HepG2 (cell line): ENCODE measurements at regions not wholly inside any gene's neighbourhood (a gene's known extent, or its start where the extent isn't known, plus 50 kb on each side); places are given as distances from the start of the nearest gene placed in this dataset.

ENCODE experiments used
- ATAC-seq: fragments of 200-7000 bp; cut with Tn5 transposase; 3 replicates; pipeline ENCODE4 v1.9.1; 2020; ENCODE audit warnings: mild to moderate bottlenecking, moderate library complexity
- BruUV-seq: library from RNA; stranded (reverse); fragments of 400-500 nt; replicated peaks from 2 replicates; lab custom pipeline; 2021; lab: Mats Ljungman, UMichigan
- CTCF ChIA-PET: fragments of 300-600 bp; formaldehyde crosslinking; extraction: SDS; loops from one replicate; lab custom pipeline; 2021; ENCODE audit warnings: low total read pairs, inconsistent platforms, low intra/inter-chr PET ratio; lab: Yijun Ruan, JAX
- POLR2A ChIA-PET: fragments of 350-600 bp; sonication (Branson Sonifier 250); formaldehyde crosslinking; loops from one replicate; lab custom pipeline; 2020; ENCODE audit warnings: antibody characterized with exemption, inconsistent platforms; lab: Yijun Ruan, JAX
- DNase-seq: peaks from one replicate; pipeline ENCODE4 v3.0.0-alpha.2; 2015; ENCODE audit warnings: low spot score
- FAIRE-seq: peaks from 3 replicates; lab custom pipeline; 2011; peaks lifted over from hg19 to GRCh38; lab: Jason Lieb, UNC
- H2AFZ ChIP-seq: one replicate; pipeline ENCODE4 v1.6.1; 2011; ENCODE audit warnings: low read length, inconsistent platforms
- H3K27ac ChIP-seq: fragments of 300-600 bp; 3 replicates; pipeline ENCODE4 v1.8.0; 2011; ENCODE audit warnings: mixed run types, mild to moderate bottlenecking, mixed read lengths, low read length, inconsistent platforms; ENCODE audit not compliant: insufficient read depth; ENCODE audit errors: extremely low read length
- H3K27me3 ChIP-seq, 2 experiments: fragments of 200-600 bp in 1 of 2; 2 replicates in 1 of 2; 3 replicates in 1 of 2; pipeline versions ENCODE4 v1.6.0 to v1.8.0; 2011; ENCODE audit warnings: low read length in 2 of 2, mild to moderate bottlenecking in 2 of 2, moderate library complexity in 2 of 2, inconsistent platforms in 1 of 2; ENCODE audit not compliant: insufficient read depth in 2 of 2, control insufficient read depth in 1 of 2
- H3K36me3 ChIP-seq, 2 experiments: fragments of 200-600 bp in 1 of 2; replicated peaks in 1 of 2; 2 replicates in 1 of 2; 3 replicates in 1 of 2; pipeline versions ENCODE4 v1.5.1 to v1.8.0; 2011; ENCODE audit warnings: low read length in 2 of 2, inconsistent platforms in 1 of 2; ENCODE audit not compliant: insufficient read depth in 2 of 2, control insufficient read depth in 1 of 2
- H3K4me1 ChIP-seq: 2 replicates; pipeline ENCODE4 v1.5.1; 2012; ENCODE audit warnings: low read length, inconsistent platforms; ENCODE audit not compliant: insufficient read depth
- H3K4me2 ChIP-seq: 2 replicates; pipeline ENCODE4 v1.6.0; 2011; ENCODE audit warnings: low read depth, low read length, inconsistent platforms
- H3K4me3 ChIP-seq, 3 experiments: fragments of 200-600 bp in 1 of 3; sonication (generic), shearing (Covaris generic) in 1 of 3; replicated peaks in 1 of 3; 2 replicates each; pipeline ENCODE4 v1.5.1; 2011 to 2016; ENCODE audit warnings: low read length in 3 of 3, inconsistent platforms in 2 of 3, low read depth in 2 of 3, mild to moderate bottlenecking in 2 of 3, control low read depth in 1 of 3, mixed read lengths in 1 of 3; ENCODE audit not compliant: insufficient read depth in 1 of 3
- H3K79me2 ChIP-seq: one replicate; pipeline ENCODE4 v1.6.1; 2011; ENCODE audit warnings: low read length, inconsistent platforms; ENCODE audit not compliant: insufficient read depth
- H3K9ac ChIP-seq: 2 replicates; pipeline ENCODE4 v1.6.0; 2011; ENCODE audit warnings: mild to moderate bottlenecking, low read depth, low read length, inconsistent platforms; ENCODE audit not compliant: insufficient read depth
- H3K9me3 ChIP-seq: 2 replicates; pipeline ENCODE4 v1.5.1; 2012; ENCODE audit warnings: mild to moderate bottlenecking, low read length
- H4K20me1 ChIP-seq: 2 replicates; pipeline ENCODE4 v1.6.0; 2011; ENCODE audit warnings: inconsistent platforms, mild to moderate bottlenecking, low read length, moderate library complexity; ENCODE audit not compliant: insufficient read depth
- ATAD3A ChIP-seq: sonication (generic); formaldehyde crosslinking; IDR thresholded peaks from 2 replicates; pipeline ENCODE4 v1.4.0; 2020; ENCODE audit warnings: missing genetic modification reagents
- ATF2 ChIP-seq: sonication (generic); formaldehyde crosslinking; IDR thresholded peaks from 2 replicates; pipeline ENCODE4 v1.4.0; 2020; ENCODE audit warnings: missing genetic modification reagents
- CTCF ChIP-seq: sonication (generic); formaldehyde crosslinking; IDR thresholded peaks from 2 replicates; pipeline ENCODE4 v1.5.0; 2020; ENCODE audit warnings: mild to moderate bottlenecking, missing genetic modification reagents, moderate library complexity
- FOSL2 ChIP-seq: sonication (generic); formaldehyde crosslinking; IDR thresholded peaks from 2 replicates; pipeline ENCODE4 v1.4.0; 2020; ENCODE audit warnings: missing genetic modification reagents
- FOXP1 ChIP-seq, 2 experiments: fragments of 450-650 bp in 1 of 2; IDR thresholded peaks; 2 replicates each; pipeline ENCODE4 v1.6.1; 2017 to 2018; ENCODE audit warnings: antibody characterized with exemption in 1 of 2
- MIER3 ChIP-seq: IDR thresholded peaks from 2 replicates; pipeline ENCODE4 v1.6.1; 2016; ENCODE audit warnings: missing compliant biosample characterization, borderline replicate concordance
- MTA3 ChIP-seq: sonication (generic); formaldehyde crosslinking; IDR thresholded peaks from 2 replicates; pipeline ENCODE4 v1.4.0; 2020; ENCODE audit warnings: missing genetic modification reagents
- PLRG1 ChIP-seq: fragments of 450-650 bp; conservative IDR thresholded peaks from 2 replicates; pipeline ENCODE4 v1.6.1; 2016
- RBM22 ChIP-seq: fragments of 200-400 bp; formaldehyde crosslinking; optimal IDR thresholded peaks from 2 replicates; pipeline ENCODE3; 2017; ENCODE audit warnings: mild to moderate bottlenecking, low read length, moderate library complexity
- SMYD3 ChIP-seq: sonication (generic); formaldehyde crosslinking; IDR thresholded peaks from 2 replicates; pipeline ENCODE4 v1.8.1; 2023; ENCODE audit warnings: mild to moderate bottlenecking, missing genetic modification reagents
- ZFP37 ChIP-seq: sonication (generic); formaldehyde crosslinking; IDR thresholded peaks from 2 replicates; pipeline ENCODE4 v1.4.0; 2020; ENCODE audit warnings: missing genetic modification reagents, borderline replicate concordance
- ZFP82 ChIP-seq: sonication (generic); formaldehyde crosslinking; IDR thresholded peaks from 2 replicates; pipeline ENCODE4 v1.5.1; 2020; ENCODE audit warnings: mild to moderate bottlenecking, missing genetic modification reagents, borderline replicate concordance
- ZNF234 ChIP-seq: sonication (generic); formaldehyde crosslinking; conservative IDR thresholded peaks from 2 replicates; pipeline ENCODE4 v1.5.1; 2020; ENCODE audit warnings: mild to moderate bottlenecking, missing genetic modification reagents
- ZNF562 ChIP-seq: sonication (generic); formaldehyde crosslinking; IDR thresholded peaks from 2 replicates; pipeline ENCODE4 v1.8.0; 2022; ENCODE audit warnings: missing genetic modification reagents, borderline replicate concordance
- ZNF672 ChIP-seq: sonication (generic); formaldehyde crosslinking; IDR thresholded peaks from 2 replicates; pipeline ENCODE4 v1.8.1; 2022; ENCODE audit warnings: missing genetic modification reagents
- ZSCAN29 ChIP-seq: sonication (generic); formaldehyde crosslinking; conservative IDR thresholded peaks from 2 replicates; pipeline ENCODE4 v1.4.0; 2020; ENCODE audit warnings: mild to moderate bottlenecking, missing genetic modification reagents
- WGBS: methylation state at CpG from one replicate; pipeline ENCODE4 v1.1.6; 2017; ENCODE audit warnings: low lambda C conversion rate; 5-methylcytosine and 5-hydroxymethylcytosine counted together
- in situ Hi-C: cut with HindIII; loops from 2 replicates; pipeline ENCODE4 v1.10.0; 2017; ENCODE audit warnings: low pct_unique_long_range_greater_than_20kb; ENCODE audit not compliant: extremely low pct_ligation_motif_present
- intact Hi-C: fragments of 100-400 bp; cut with micrococcal nuclease; formaldehyde crosslinking; loops from one replicate; pipeline ENCODE4 v1.10.0; 2022; ENCODE audit not compliant: unreplicated experiment
- TF ChIP-seq, protein P1 (sequence below): sonication (generic); formaldehyde crosslinking; IDR thresholded peaks from 2 replicates; pipeline ENCODE4 v1.4.0; 2020; ENCODE audit warnings: missing genetic modification reagents
- TF ChIP-seq, protein P2 (sequence below): IDR thresholded peaks from 2 replicates; pipeline ENCODE4 v1.6.1; 2016; ENCODE audit warnings: control low read depth

- in situ Hi-C loops (no loop called here), intact Hi-C loops (no loop called here)
- H3K27me3 ChIP-seq = no peaks in the 10 kb centered on the region
- H3K27ac ChIP-seq = no peak overlapping the region
- no peaks in the 10 kb centered on the region for H3K79me2 ChIP-seq
- no peak overlapping the region for H3K9ac ChIP-seq
- no peak for FAIRE-seq
- no peaks in the 10 kb centered on the region for H4K20me1 ChIP-seq
- ChIA-PET POLR2A (no interaction called here), CTCF (no interaction called here)
- ATAC-seq = no peak
- no peak overlapping the region for H3K4me2 ChIP-seq
- no peak overlapping the region for H3K4me3 ChIP-seq
- H3K4me1 ChIP-seq = no peaks in the 10 kb centered on the region
- 2% methylated on average over 2 of the region's 2 CpGs for WGBS
- TF ChIP-seq ZFP37 (CRISPR knock-in tag) (no peak), ZNF562 (CRISPR knock-in tag) (no peak), SMYD3 (no peak), CTCF (CRISPR knock-in tag) (no peak), ZFP82 (no peak), PLRG1 (no peak), MIER3 (CRISPR knock-in tag) (no peak), FOXP1 (IDR thresholded peaks at IDR 0.05) (no peak), FOXP1 (CRISPR knock-in tag; IDR thresholded peaks at IDR 0.05) (no peak), MTA3 (CRISPR knock-in tag) (no peak), ZNF672 (CRISPR knock-in tag) (no peak), ATF2 (CRISPR knock-in tag) (no peak), ZSCAN29 (CRISPR knock-in tag) (no peak), RBM22 (no peak), FOSL2 (CRISPR knock-in tag) (no peak), ZNF234 (CRISPR knock-in tag) (no peak), ATAD3A (CRISPR knock-in tag) (no peak)
- TF ChIP-seq, protein P1, sequence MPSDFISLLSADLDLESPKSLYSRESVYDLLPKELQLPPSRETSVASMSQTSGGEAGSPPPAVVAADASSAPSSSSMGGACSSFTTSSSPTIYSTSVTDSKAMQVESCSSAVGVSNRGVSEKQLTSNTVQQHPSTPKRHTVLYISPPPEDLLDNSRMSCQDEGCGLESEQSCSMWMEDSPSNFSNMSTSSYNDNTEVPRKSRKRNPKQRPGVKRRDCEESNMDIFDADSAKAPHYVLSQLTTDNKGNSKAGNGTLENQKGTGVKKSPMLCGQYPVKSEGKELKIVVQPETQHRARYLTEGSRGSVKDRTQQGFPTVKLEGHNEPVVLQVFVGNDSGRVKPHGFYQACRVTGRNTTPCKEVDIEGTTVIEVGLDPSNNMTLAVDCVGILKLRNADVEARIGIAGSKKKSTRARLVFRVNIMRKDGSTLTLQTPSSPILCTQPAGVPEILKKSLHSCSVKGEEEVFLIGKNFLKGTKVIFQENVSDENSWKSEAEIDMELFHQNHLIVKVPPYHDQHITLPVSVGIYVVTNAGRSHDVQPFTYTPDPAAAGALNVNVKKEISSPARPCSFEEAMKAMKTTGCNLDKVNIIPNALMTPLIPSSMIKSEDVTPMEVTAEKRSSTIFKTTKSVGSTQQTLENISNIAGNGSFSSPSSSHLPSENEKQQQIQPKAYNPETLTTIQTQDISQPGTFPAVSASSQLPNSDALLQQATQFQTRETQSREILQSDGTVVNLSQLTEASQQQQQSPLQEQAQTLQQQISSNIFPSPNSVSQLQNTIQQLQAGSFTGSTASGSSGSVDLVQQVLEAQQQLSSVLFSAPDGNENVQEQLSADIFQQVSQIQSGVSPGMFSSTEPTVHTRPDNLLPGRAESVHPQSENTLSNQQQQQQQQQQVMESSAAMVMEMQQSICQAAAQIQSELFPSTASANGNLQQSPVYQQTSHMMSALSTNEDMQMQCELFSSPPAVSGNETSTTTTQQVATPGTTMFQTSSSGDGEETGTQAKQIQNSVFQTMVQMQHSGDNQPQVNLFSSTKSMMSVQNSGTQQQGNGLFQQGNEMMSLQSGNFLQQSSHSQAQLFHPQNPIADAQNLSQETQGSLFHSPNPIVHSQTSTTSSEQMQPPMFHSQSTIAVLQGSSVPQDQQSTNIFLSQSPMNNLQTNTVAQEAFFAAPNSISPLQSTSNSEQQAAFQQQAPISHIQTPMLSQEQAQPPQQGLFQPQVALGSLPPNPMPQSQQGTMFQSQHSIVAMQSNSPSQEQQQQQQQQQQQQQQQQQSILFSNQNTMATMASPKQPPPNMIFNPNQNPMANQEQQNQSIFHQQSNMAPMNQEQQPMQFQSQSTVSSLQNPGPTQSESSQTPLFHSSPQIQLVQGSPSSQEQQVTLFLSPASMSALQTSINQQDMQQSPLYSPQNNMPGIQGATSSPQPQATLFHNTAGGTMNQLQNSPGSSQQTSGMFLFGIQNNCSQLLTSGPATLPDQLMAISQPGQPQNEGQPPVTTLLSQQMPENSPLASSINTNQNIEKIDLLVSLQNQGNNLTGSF = no peak
- TF ChIP-seq, protein P2, sequence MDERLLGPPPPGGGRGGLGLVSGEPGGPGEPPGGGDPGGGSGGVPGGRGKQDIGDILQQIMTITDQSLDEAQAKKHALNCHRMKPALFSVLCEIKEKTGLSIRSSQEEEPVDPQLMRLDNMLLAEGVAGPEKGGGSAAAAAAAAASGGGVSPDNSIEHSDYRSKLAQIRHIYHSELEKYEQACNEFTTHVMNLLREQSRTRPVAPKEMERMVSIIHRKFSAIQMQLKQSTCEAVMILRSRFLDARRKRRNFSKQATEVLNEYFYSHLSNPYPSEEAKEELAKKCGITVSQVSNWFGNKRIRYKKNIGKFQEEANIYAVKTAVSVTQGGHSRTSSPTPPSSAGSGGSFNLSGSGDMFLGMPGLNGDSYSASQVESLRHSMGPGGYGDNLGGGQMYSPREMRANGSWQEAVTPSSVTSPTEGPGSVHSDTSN (CRISPR knock-in tag) = no peak
- no peaks in the 10 kb centered on the region for H3K36me3 ChIP-seq
- no peak for DNase-seq
- H3K9me3 ChIP-seq = peaks cover 68% of the 10 kb centered on the region
- H2AFZ ChIP-seq = no peak overlapping the region
- BruUV-seq = no TSS peak
These were observed 768.5 kb downstream of the NXPH1 start for GRCh38 chr7:9201928-9202327.
